Common myeloid progenitor, CD34-positive (primary cell): ENCODE measurements at regions not wholly inside any gene's neighbourhood (a gene's known extent, or its start where the extent isn't known, plus 50 kb on each side); places are given as distances from the start of the nearest gene placed in this dataset.

Experiments used
- CTCF ChIA-PET: fragments of 350-600 bp; sonication (Branson Sonifier 250); formaldehyde crosslinking; loops from one replicate; lab custom pipeline; 2021; ENCODE audit warnings: antibody characterized with exemption; lab: Charles Lee
- POLR2A ChIA-PET: fragments of 350-600 bp; sonication (Branson Sonifier 250); formaldehyde crosslinking; loops from one replicate; lab custom pipeline; 2021; ENCODE audit warnings: antibody characterized with exemption; lab: Charles Lee
- DNase-seq, 3 donors: peaks; one replicate each; pipeline versions ENCODE4 v3.0.0 to v3.0.0-alpha.2; 2013
- H3K27ac ChIP-seq, 2 experiments: 1 replicate in 1 of 2; 2 replicates in 1 of 2; pipeline ENCODE4 v1.7.0; 2013; ENCODE audit warnings: inconsistent platforms in 2 of 2, low read length in 2 of 2, mild to moderate bottlenecking in 2 of 2, low read depth in 1 of 2, moderate library complexity in 1 of 2; ENCODE audit not compliant: severe bottlenecking in 2 of 2, insufficient read depth in 1 of 2, poor library complexity in 1 of 2
- H3K27me3 ChIP-seq, 5 experiments: replicated peaks in 2 of 5; 1 replicate in 3 of 5; 2 replicates in 2 of 5; pipeline versions ENCODE4 v1.6.1 to v1.7.0; 2013; ENCODE audit warnings: low read length in 4 of 5, mild to moderate bottlenecking in 2 of 5, moderate library complexity in 2 of 5, inconsistent platforms in 1 of 5; ENCODE audit not compliant: insufficient read depth in 5 of 5, control insufficient read depth in 4 of 5
- H3K36me3 ChIP-seq, 4 experiments: 1 replicate in 2 of 4; 2 replicates in 2 of 4; pipeline versions ENCODE4 v1.6.1 to v1.7.0; 2013; ENCODE audit warnings: low read length in 3 of 4, control low read depth in 1 of 4, mild to moderate bottlenecking in 1 of 4; ENCODE audit not compliant: control insufficient read depth in 4 of 4, insufficient read depth in 4 of 4
- H3K4me1 ChIP-seq, 4 experiments: 1 replicate in 3 of 4; 2 replicates in 1 of 4; pipeline versions ENCODE4 v1.6.1 to v1.7.1; 2013; ENCODE audit warnings: low read length in 3 of 4, mild to moderate bottlenecking in 3 of 4, control low read depth in 1 of 4, inconsistent platforms in 1 of 4, moderate library complexity in 1 of 4; ENCODE audit not compliant: control insufficient read depth in 4 of 4, insufficient read depth in 4 of 4; ENCODE audit errors: control extremely low read depth in 1 of 4
- H3K4me3 ChIP-seq, 7 experiments: 1 replicate in 4 of 7; 2 replicates in 3 of 7; pipeline versions ENCODE4 v1.5.1 to v1.7.0; 2013; ENCODE audit warnings: mild to moderate bottlenecking in 7 of 7, low read length in 6 of 7, moderate library complexity in 6 of 7, inconsistent platforms in 2 of 7, low read depth in 2 of 7, control low read depth in 1 of 7; ENCODE audit not compliant: insufficient read depth in 4 of 7, control insufficient read depth in 1 of 7; ENCODE audit errors: extremely low read depth in 1 of 7
- H3K9me3 ChIP-seq, 5 experiments: 1 replicate in 4 of 5; 2 replicates in 1 of 5; pipeline versions ENCODE4 v1.6.1 to v1.7.1; 2013; ENCODE audit warnings: low read length in 4 of 5, mild to moderate bottlenecking in 2 of 5, inconsistent platforms in 1 of 5, low read depth in 1 of 5, moderate library complexity in 1 of 5; ENCODE audit not compliant: control insufficient read depth in 4 of 5, insufficient read depth in 2 of 5; ENCODE audit errors: control extremely low read depth in 1 of 5
- WGBS: methylation state at CpG from one replicate; pipeline ENCODE4 v1.1.5; 2013; ENCODE audit not compliant: insufficient coverage; 5-methylcytosine and 5-hydroxymethylcytosine counted together

DNA sequence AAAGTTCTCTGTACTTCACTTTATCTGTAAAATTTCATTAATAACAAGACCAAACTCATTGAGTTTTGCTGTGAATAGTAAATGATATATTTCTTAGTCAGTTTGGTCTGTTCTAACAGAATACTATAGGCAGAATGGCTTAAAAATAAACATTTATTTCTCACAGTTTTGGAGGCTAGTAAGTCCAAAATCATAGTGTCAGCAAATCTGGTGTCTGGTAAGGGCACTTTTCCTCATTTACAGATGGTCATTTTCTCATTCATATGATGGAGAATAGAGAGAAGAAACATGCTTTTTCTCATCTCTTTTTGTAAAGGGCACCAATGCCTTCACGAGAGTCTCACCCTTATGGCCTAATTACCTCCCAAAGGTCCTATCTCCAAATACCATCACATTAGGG is 415.1 kb downstream of the FAM133A start:
- CTCF ChIA-PET: no interaction called here
- H3K9me3 ChIP-seq: no peaks in the 10 kb centered on the region

GRCh38 chrX:94097868-94098267 is 423.9 kb downstream of the FAM133A start:
- no peak for DNase-seq
- no peaks in the 10 kb centered on the region for H3K27me3 ChIP-seq
- no peaks in the 10 kb centered on the region for H3K9me3 ChIP-seq
- ChIA-PET CTCF (no interaction called here), POLR2A (no interaction called here)
- H3K27ac ChIP-seq: no peak overlapping the region
- H3K36me3 ChIP-seq: no peaks in the 10 kb centered on the region
- H3K4me1 ChIP-seq: no peaks in the 10 kb centered on the region
- H3K4me3 ChIP-seq: no peak overlapping the region

More for the DNA sequence above, 415.1 kb downstream of the FAM133A start:
- Histone ChIP-seq H3K4me3 (no peak overlapping the region), H3K27ac (no peak overlapping the region), H3K27me3 (no peaks in the 10 kb centered on the region), H3K36me3 (no peaks in the 10 kb centered on the region), H3K4me1 (no peaks in the 10 kb centered on the region)
- POLR2A ChIA-PET: no interaction called here
- WGBS: no CpG with 5 or more reads among the region's 1 CpG
- no peak for DNase-seq

DNA sequence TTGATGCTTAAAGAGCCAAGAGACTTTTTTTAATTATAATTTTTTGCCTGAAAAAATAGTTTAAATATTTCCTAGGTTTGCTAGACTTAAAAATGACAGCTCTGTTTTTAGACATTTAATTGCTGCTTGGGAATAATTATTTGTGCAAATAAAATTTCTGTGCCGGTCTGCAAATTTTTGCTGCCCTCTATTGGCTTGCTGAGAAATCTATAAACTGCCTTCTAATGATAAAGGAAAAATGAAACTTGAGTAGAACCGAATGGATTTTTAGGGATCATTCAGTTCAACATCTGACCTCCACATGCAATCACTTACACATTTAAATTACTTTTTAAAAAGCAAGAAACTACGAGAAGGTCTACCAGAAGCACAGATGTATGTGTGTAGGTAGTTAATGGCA is 434.0 kb downstream of the FAM133A start:
- ChIA-PET CTCF (interaction anchor here (0.8 kb wide), 1 partner anchor 204 kb away, joined by 3 read pairs; no protein-coding TSS in a partner anchor), POLR2A (no interaction called here)
- Histone ChIP-seq H3K4me3 (peak overlapping the region in 1 of 7 experiments; percentile 19), H3K27me3 (no peaks in the 10 kb centered on the region), H3K4me1 (no peaks in the 10 kb centered on the region), H3K9me3 (no peaks in the 10 kb centered on the region), H3K27ac (no peak overlapping the region), H3K36me3 (no peaks in the 10 kb centered on the region)
- WGBS: no CpG with 5 or more reads among the region's 3 CpGs
- DNase-seq: no peak

- no peak for DNase-seq
- H3K4me3 ChIP-seq: no peak overlapping the region
- H3K36me3 ChIP-seq: no peaks in the 10 kb centered on the region
- WGBS: no CpG with 5 or more reads among the region's 2 CpGs
- no peak overlapping the region for H3K27ac ChIP-seq
- no peaks in the 10 kb centered on the region for H3K27me3 ChIP-seq
- H3K4me1 ChIP-seq: no peaks in the 10 kb centered on the region
- POLR2A ChIA-PET: no interaction called here
- CTCF ChIA-PET: no interaction called here
- H3K9me3 ChIP-seq: no peaks in the 10 kb centered on the region
These were observed 440.4 kb downstream of the FAM133A start for GRCh38 chrX:94114362-94114761.

- ChIA-PET POLR2A (no interaction called here), CTCF (no interaction called here)
- WGBS: 100% methylated on average over 1 of the region's 2 CpGs
These were observed 447.8 kb downstream of the FAM133A start for GRCh38 chrX:94121799-94122198.

DNA sequence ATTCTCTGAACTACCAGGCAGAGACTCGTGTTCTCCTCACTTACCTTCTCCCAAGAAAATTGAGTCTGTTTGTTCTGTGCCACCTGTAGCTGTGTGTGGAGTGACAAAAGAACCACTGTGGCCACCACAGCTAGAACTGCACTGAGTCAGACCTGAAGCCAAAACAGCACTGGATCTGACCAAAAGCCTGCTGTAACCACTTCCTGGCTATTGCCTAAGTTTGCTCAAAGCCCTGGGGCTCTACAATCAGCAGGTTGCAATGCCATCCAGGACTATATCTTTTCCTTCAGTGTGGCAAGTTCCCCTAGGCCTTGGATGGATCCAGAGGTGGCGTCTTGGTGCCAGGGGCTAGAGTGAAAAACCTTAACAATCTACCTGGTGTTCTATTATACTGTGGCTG is 449.1 kb downstream of the FAM133A start:
- WGBS: 82% methylated on average over 2 of the region's 2 CpGs
- POLR2A ChIA-PET: no interaction called here
- no peak overlapping the region for H3K27ac ChIP-seq
- no peaks in the 10 kb centered on the region for H3K27me3 ChIP-seq
- no peaks in the 10 kb centered on the region for H3K4me1 ChIP-seq
- no peak for DNase-seq
- H3K36me3 ChIP-seq: no peaks in the 10 kb centered on the region
- no peaks in the 10 kb centered on the region for H3K9me3 ChIP-seq
- CTCF ChIA-PET: no interaction called here
- H3K4me3 ChIP-seq: no peak overlapping the region

More at GRCh38 chrX:94121799-94122198, 447.8 kb downstream of the FAM133A start:
- no peak overlapping the region for H3K4me3 ChIP-seq
- H3K9me3 ChIP-seq: no peaks in the 10 kb centered on the region
- no peaks in the 10 kb centered on the region for H3K4me1 ChIP-seq
- H3K27me3 ChIP-seq: no peaks in the 10 kb centered on the region
- no peak for DNase-seq
- H3K36me3 ChIP-seq: no peaks in the 10 kb centered on the region
- H3K27ac ChIP-seq: no peak overlapping the region

- H3K27ac ChIP-seq: no peak overlapping the region
- H3K4me3 ChIP-seq: no peak overlapping the region
- no peak for DNase-seq
- H3K4me1 ChIP-seq: no peaks in the 10 kb centered on the region
- no peaks in the 10 kb centered on the region for H3K27me3 ChIP-seq
- ChIA-PET CTCF (no interaction called here), POLR2A (no interaction called here)
- H3K9me3 ChIP-seq: no peaks in the 10 kb centered on the region
- WGBS: 100% methylated on average over 2 of the region's 2 CpGs
- no peaks in the 10 kb centered on the region for H3K36me3 ChIP-seq
These were observed 489.0 kb downstream of the FAM133A start for GRCh38 chrX:94162971-94163370.
